IMR-90 (cell line): ENCODE measurements at regions not wholly inside any gene's neighbourhood (a gene's known extent, or its start where the extent isn't known, plus 50 kb on each side); places are given as distances from the start of the nearest gene placed in this dataset.
A peak's percentile ranks its signal among the peaks of the same experiment; 100 is the strongest.

Experiments used
- ATAC-seq: fragments of 200-7000 bp; cut with Tn5 transposase; 2 replicates; pipeline ENCODE4 v1.9.1; 2020; ENCODE audit warnings: low read depth, mild to moderate bottlenecking, moderate library complexity
- BruUV-seq: library from RNA; stranded (reverse); fragments of 400-500 nt; replicated peaks from 2 replicates; lab custom pipeline; 2021; lab: Mats Ljungman, UMichigan
- CTCF ChIA-PET: fragments of 300-600 bp; formaldehyde crosslinking; extraction: SDS; loops from one replicate; lab custom pipeline; 2021; ENCODE audit warnings: antibody characterized with exemption; lab: Yijun Ruan, JAX
- POLR2A ChIA-PET: fragments of 300-600 bp; sonication (Branson Sonifier 250); formaldehyde crosslinking; loops from one replicate; lab custom pipeline; 2022; ENCODE audit warnings: antibody characterized with exemption; ENCODE audit not compliant: unreplicated experiment; lab: Charles Lee
- DNase-seq: peaks from one replicate; pipeline ENCODE4 v3.0.0; 2013
- H2AFZ ChIP-seq: replicated peaks from 2 replicates; pipeline ENCODE3; 2013; ENCODE audit warnings: low read length, mild to moderate bottlenecking; ENCODE audit not compliant: poor library complexity
- H2AK5ac ChIP-seq: 2 replicates; pipeline ENCODE4 v1.6.1; 2013; ENCODE audit warnings: low read depth, low read length, inconsistent platforms
- H2AK9ac ChIP-seq: replicated peaks from 2 replicates; pipeline ENCODE3; 2013; ENCODE audit warnings: mild to moderate bottlenecking, low read depth, low read length, moderate library complexity; ENCODE audit not compliant: poor library complexity
- H2BK120ac ChIP-seq: 2 replicates; pipeline ENCODE4 v1.6.1; 2013; ENCODE audit warnings: low read depth, low read length, inconsistent platforms
- H2BK15ac ChIP-seq: 3 replicates; pipeline ENCODE4 v1.6.1; 2013; ENCODE audit warnings: low read depth, low read length, inconsistent platforms
- H2BK20ac ChIP-seq: 2 replicates; pipeline ENCODE4 v1.6.1; 2013; ENCODE audit warnings: low read depth, mild to moderate bottlenecking, inconsistent platforms, low read length, moderate library complexity
- H2BK5ac ChIP-seq: 2 replicates; pipeline ENCODE4 v1.6.1; 2013; ENCODE audit warnings: mild to moderate bottlenecking, low read depth, low read length, inconsistent platforms; ENCODE audit not compliant: poor library complexity, severe bottlenecking
- H3K14ac ChIP-seq: replicated peaks from 2 replicates; pipeline ENCODE4 v1.6.1; 2013; ENCODE audit warnings: low read depth, low read length, inconsistent platforms
- H3K18ac ChIP-seq: 2 replicates; pipeline ENCODE4 v1.6.1; 2013; ENCODE audit warnings: low read depth, low read length, control low read depth
- H3K23ac ChIP-seq: 2 replicates; pipeline ENCODE4 v1.6.1; 2013; ENCODE audit warnings: low read depth, low read length, inconsistent platforms
- H3K27ac ChIP-seq: 2 replicates; pipeline ENCODE4 v1.5.1; 2013; ENCODE audit warnings: mild to moderate bottlenecking, control low read depth, low read length; ENCODE audit not compliant: insufficient read depth
- H3K27me3 ChIP-seq: 2 replicates; pipeline ENCODE4 v1.6.1; 2013; ENCODE audit warnings: low read length; ENCODE audit not compliant: control insufficient read depth, insufficient read depth
- H3K36me3 ChIP-seq: 2 replicates; pipeline ENCODE4 v1.6.1; 2013; ENCODE audit warnings: low read length, mixed read lengths; ENCODE audit not compliant: control insufficient read depth, insufficient read depth
- H3K4ac ChIP-seq: 2 replicates; pipeline ENCODE4 v1.6.1; 2013; ENCODE audit warnings: low read depth, low read length, inconsistent platforms
- H3K4me1 ChIP-seq: 2 replicates; pipeline ENCODE4 v1.6.1; 2013; ENCODE audit warnings: low read length, mixed read lengths; ENCODE audit not compliant: control insufficient read depth, insufficient read depth
- H3K4me2 ChIP-seq: 2 replicates; pipeline ENCODE4 v1.6.1; 2013; ENCODE audit warnings: low read depth, mild to moderate bottlenecking, control low read depth, low read length, moderate library complexity
- H3K4me3 ChIP-seq: 2 replicates; pipeline ENCODE4 v1.5.1; 2013; ENCODE audit warnings: low read depth, mild to moderate bottlenecking, control low read depth, low read length, moderate library complexity; ENCODE audit not compliant: insufficient read depth
- H3K56ac ChIP-seq: 2 replicates; pipeline ENCODE4 v1.6.1; 2013; ENCODE audit warnings: low read length, inconsistent platforms; ENCODE audit not compliant: insufficient read depth; ENCODE audit errors: extremely low read depth
- H3K79me1 ChIP-seq, 2 experiments: 2 replicates each; pipeline ENCODE4 v1.6.1; 2013; ENCODE audit warnings: low read length in 2 of 2, inconsistent platforms in 1 of 2, low read depth in 1 of 2
- H3K9ac ChIP-seq: 2 replicates; pipeline ENCODE4 v1.6.1; 2013; ENCODE audit warnings: low read depth, low read length, control low read depth
- H3K9me1 ChIP-seq: 2 replicates; pipeline ENCODE4 v1.6.1; 2013; ENCODE audit warnings: low read length, inconsistent platforms; ENCODE audit not compliant: insufficient read depth
- H3K9me3 ChIP-seq: 2 replicates; pipeline ENCODE4 v1.6.1; 2013; ENCODE audit warnings: low read length; ENCODE audit not compliant: control insufficient read depth, insufficient read depth
- H4K20me1 ChIP-seq: 2 replicates; pipeline ENCODE4 v1.6.1; 2013; ENCODE audit warnings: low read length, inconsistent platforms; ENCODE audit not compliant: insufficient read depth
- H4K5ac ChIP-seq: 2 replicates; pipeline ENCODE4 v1.6.1; 2013; ENCODE audit warnings: mild to moderate bottlenecking, low read depth, low read length, control low read depth
- H4K8ac ChIP-seq, 2 experiments: 2 replicates each; pipeline ENCODE4 v1.6.1; 2013; ENCODE audit warnings: low read depth in 2 of 2, low read length in 2 of 2, control low read depth in 1 of 2, inconsistent platforms in 1 of 2
- H4K91ac ChIP-seq: 2 replicates; pipeline ENCODE4 v1.6.1; 2013; ENCODE audit warnings: low read depth, low read length, inconsistent platforms; ENCODE audit not compliant: insufficient read depth
- BHLHE40 ChIP-seq: fragments of 150-350 bp; IDR thresholded peaks from 2 replicates; pipeline ENCODE4 v1.6.1; 2016; ENCODE audit warnings: mild to moderate bottlenecking, low read depth, low read length
- FOS ChIP-seq: fragments of 150-350 bp; IDR thresholded peaks from 2 replicates; pipeline ENCODE4 v1.6.1; 2016; ENCODE audit warnings: low read depth, low read length
- MAFK ChIP-seq: IDR thresholded peaks from 2 replicates; pipeline ENCODE4 v1.6.1; 2012; ENCODE audit warnings: low read depth, low read length, improper control_type of control experiment
- NFE2L2 ChIP-seq: fragments of 150-350 bp; IDR thresholded peaks from 2 replicates; pipeline ENCODE4 v1.6.1; 2016; ENCODE audit warnings: low read depth, mild to moderate bottlenecking, low read length
- RCOR1 ChIP-seq: IDR thresholded peaks from 2 replicates; pipeline ENCODE4 v1.6.1; 2012; ENCODE audit warnings: mild to moderate bottlenecking, low read length, improper control_type of control experiment; ENCODE audit not compliant: insufficient replicate concordance
- RFX5 ChIP-seq: IDR thresholded peaks from 2 replicates; pipeline ENCODE4 v1.8.0; 2012; ENCODE audit warnings: low read depth, mild to moderate bottlenecking, low read length, moderate library complexity
- SMC3 ChIP-seq: fragments of 150-350 bp; IDR thresholded peaks from 2 replicates; pipeline ENCODE4 v1.6.1; 2016; ENCODE audit warnings: low read depth, mild to moderate bottlenecking, antibody characterized with exemption, low read length, moderate library complexity
- WGBS, 2 experiments: methylation state at CpG; one replicate each; pipeline versions ENCODE4 v1.1.5 to v1.1.7; 2013; ENCODE audit warnings: missing lambda C conversion rate in 2 of 2; ENCODE audit not compliant: insufficient read length in 1 of 2; ENCODE audit errors: extremely low coverage in 2 of 2; 5-methylcytosine and 5-hydroxymethylcytosine counted together
- dilution Hi-C: fragments of 300-500 bp; cut with HindIII; formaldehyde crosslinking; loops from one replicate; pipeline ENCODE4 v1.14.3; 2018; ENCODE audit warnings: low sequenced_read_pairs; ENCODE audit not compliant: unreplicated experiment
- in situ Hi-C: fragments of 300-500 bp; cut with MboI; formaldehyde crosslinking; loops from 3 replicates; pipeline ENCODE4 v1.14.3; 2019; ENCODE audit warnings: low sequenced_read_pairs, inconsistent platforms, mixed read lengths
- intact Hi-C: fragments of 100-400 bp; cut with micrococcal nuclease; formaldehyde crosslinking; loops from 2 replicates; pipeline ENCODE4 v1.10.0; 2022
- TF ChIP-seq, protein P1 (sequence below): fragments of 150-350 bp; IDR thresholded peaks from 2 replicates; pipeline ENCODE4 v1.6.1; 2017; ENCODE audit warnings: mild to moderate bottlenecking, antibody characterized with exemption, low read length, low read depth
- TF ChIP-seq, protein P2 (sequence below): conservative IDR thresholded peaks from 2 replicates; pipeline ENCODE4 v1.5.1; 2012; ENCODE audit warnings: mild to moderate bottlenecking, low read depth, low read length, improper control_type of control experiment
- TF ChIP-seq, protein P3 (sequence below): fragments of 150-350 bp; IDR thresholded peaks from 2 replicates; pipeline ENCODE4 v1.6.1; 2016; ENCODE audit warnings: low read depth, mild to moderate bottlenecking, low read length, moderate library complexity, borderline replicate concordance

DNA sequence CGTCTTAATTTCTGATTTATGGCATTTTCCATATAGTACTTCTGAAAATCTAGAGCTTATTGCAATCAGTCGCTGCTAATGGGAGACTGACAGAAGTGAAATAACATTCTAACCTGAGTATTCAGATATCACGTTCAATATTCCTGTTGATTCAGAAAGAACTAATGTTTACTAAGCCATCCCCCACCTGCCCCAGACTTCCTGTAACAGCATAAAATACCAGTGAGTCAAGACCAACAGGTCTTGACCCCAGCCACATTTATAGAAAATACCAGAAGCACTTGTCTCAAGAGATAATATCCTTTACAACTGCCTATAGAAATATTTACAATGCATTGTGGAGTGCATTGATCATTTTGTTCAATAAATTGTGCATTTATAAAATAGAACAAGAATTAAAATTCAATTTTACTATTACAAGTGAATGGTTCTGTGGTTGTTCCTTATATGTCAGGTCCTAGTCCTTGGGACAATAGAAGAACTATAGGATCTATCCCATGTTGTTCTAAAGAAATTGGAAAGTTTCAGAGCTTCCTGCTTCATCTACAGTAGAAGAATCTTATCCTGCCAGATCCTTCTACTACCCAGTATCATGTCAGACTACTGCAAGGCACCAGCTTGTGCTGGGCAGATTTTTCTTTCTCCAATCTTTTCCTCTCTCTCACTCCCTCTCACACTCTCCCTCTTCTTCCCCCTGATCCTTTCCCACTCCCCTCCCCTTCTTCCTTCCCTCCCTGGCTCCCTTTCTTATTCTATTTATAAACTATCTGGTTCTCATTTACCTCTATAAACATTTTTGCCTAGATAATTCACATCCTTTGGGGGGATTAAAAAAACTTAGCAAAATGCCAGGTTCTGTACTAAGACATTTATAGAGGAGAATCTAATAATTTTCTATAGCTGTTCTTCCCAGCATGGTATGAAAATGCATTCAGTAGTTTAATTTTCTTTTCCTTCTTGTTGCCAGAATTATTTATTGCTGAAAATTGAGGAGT lies 629.9 kb downstream of the DIAPH3 start:
- TF ChIP-seq BHLHE40 (no peak), RCOR1 (no peak), RFX5 (no peak), FOS (no peak), SMC3 (no peak), NFE2L2 (no peak), MAFK (no peak)
- TF ChIP-seq, protein P1, sequence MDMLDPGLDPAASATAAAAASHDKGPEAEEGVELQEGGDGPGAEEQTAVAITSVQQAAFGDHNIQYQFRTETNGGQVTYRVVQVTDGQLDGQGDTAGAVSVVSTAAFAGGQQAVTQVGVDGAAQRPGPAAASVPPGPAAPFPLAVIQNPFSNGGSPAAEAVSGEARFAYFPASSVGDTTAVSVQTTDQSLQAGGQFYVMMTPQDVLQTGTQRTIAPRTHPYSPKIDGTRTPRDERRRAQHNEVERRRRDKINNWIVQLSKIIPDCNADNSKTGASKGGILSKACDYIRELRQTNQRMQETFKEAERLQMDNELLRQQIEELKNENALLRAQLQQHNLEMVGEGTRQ = no peak
- TF ChIP-seq, protein P2, sequence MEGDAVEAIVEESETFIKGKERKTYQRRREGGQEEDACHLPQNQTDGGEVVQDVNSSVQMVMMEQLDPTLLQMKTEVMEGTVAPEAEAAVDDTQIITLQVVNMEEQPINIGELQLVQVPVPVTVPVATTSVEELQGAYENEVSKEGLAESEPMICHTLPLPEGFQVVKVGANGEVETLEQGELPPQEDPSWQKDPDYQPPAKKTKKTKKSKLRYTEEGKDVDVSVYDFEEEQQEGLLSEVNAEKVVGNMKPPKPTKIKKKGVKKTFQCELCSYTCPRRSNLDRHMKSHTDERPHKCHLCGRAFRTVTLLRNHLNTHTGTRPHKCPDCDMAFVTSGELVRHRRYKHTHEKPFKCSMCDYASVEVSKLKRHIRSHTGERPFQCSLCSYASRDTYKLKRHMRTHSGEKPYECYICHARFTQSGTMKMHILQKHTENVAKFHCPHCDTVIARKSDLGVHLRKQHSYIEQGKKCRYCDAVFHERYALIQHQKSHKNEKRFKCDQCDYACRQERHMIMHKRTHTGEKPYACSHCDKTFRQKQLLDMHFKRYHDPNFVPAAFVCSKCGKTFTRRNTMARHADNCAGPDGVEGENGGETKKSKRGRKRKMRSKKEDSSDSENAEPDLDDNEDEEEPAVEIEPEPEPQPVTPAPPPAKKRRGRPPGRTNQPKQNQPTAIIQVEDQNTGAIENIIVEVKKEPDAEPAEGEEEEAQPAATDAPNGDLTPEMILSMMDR = no peak
- TF ChIP-seq, protein P3, sequence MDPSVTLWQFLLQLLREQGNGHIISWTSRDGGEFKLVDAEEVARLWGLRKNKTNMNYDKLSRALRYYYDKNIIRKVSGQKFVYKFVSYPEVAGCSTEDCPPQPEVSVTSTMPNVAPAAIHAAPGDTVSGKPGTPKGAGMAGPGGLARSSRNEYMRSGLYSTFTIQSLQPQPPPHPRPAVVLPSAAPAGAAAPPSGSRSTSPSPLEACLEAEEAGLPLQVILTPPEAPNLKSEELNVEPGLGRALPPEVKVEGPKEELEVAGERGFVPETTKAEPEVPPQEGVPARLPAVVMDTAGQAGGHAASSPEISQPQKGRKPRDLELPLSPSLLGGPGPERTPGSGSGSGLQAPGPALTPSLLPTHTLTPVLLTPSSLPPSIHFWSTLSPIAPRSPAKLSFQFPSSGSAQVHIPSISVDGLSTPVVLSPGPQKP = no peak
- Histone ChIP-seq H3K23ac (no peak overlapping the region), H3K4me1 (peaks cover 3% of the 10 kb centered on the region), H3K18ac (no peak overlapping the region), H3K4me3 (no peak overlapping the region), H2BK20ac (no peak overlapping the region), H3K9me1 (peaks cover 3% of the 10 kb centered on the region; the same call in 1 of the 2 replicates), H3K14ac (no peak overlapping the region), H4K5ac (no peak overlapping the region), H2AFZ (no peak overlapping the region), H2AK5ac (no peak overlapping the region), H4K20me1 (no peaks in the 10 kb centered on the region), H3K4me2 (no peak overlapping the region), H3K79me1 (no peaks in the 10 kb centered on the region), H2BK5ac (no peak overlapping the region), H3K4ac (no peak overlapping the region), H3K9ac (no peak overlapping the region), H3K56ac (no peak overlapping the region), H2BK15ac (no peak overlapping the region), H2AK9ac (no peak overlapping the region), H4K91ac (no peak overlapping the region), H3K27me3 (no peaks in the 10 kb centered on the region; the same call in 1 of the 2 replicates), H4K8ac (no peak overlapping the region), H3K9me3 (no peaks in the 10 kb centered on the region), H3K27ac (no peak overlapping the region), H2BK120ac (no peak overlapping the region), H3K36me3 (no peaks in the 10 kb centered on the region)
- no TSS peak for BruUV-seq
- POLR2A ChIA-PET = no interaction called here
- intact Hi-C loops = no loop called here
- ATAC-seq (no peak), DNase-seq (peak; percentile 34)
- dilution Hi-C loops = no loop called here
- WGBS, 2 experiments = no CpG with 5 or more reads among the region's 3 CpGs
- in situ Hi-C loops = no loop called here
- CTCF ChIA-PET = no interaction called here
